Ammon's horn (tissue), 1 donor: ENCODE measurements at regions not wholly inside any gene's neighbourhood (a gene's known extent, or its start where the extent isn't known, plus 50 kb on each side); places are given as distances from the start of the nearest gene placed in this dataset.
"Not testable (repeated sequence)": the region's sequence is repeated elsewhere in the genome, so short reads cannot be mapped to it uniquely, and the experiment has no call there.

ENCODE experiments used
- DNase-seq: peaks from one replicate; pipeline ENCODE4 v3.0.0-alpha.2; 2016; ENCODE audit warnings: low spot score

DNA sequence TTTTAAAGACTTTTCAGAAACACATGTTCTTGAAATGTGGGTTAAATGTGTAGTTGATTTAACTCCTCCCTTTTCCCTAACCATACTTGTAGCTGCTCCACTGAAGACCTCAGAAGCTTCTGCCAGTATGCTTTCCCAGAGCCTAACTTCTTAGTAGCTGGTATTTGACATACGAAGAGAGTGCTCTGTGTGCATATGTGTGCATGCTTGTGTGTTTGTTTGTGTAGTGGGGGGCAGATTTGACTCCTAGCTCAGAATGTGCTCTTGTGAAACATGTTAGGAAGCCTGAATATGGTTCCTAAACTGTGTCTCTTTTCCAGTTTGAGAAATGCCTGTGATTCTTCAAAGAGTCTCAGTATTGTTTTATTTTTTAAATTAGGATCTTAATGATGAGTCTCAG, 420.4 kb downstream of the PCNX1 start:
- DNase-seq: no peak

DNA sequence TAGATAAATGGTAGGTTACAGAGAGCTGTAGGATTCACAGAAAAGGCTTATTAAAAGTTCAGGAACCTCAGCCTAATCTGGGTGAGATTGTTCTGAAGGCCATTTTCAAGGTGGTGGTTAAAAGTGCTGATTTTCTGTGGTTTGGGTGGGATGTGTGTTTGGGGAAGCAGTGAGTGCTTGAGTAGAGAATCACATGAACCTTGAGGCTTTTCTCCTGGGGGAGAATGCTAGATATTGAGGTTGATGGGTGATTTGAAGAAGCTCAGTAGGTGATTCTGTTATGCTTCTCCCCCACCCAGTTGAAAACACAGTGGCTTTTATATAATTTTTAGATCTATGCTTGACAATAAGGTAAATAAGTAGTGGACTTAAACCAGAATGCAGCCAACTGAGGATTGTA, 420.9 kb downstream of the PCNX1 start:
- no peak for DNase-seq

DNA sequence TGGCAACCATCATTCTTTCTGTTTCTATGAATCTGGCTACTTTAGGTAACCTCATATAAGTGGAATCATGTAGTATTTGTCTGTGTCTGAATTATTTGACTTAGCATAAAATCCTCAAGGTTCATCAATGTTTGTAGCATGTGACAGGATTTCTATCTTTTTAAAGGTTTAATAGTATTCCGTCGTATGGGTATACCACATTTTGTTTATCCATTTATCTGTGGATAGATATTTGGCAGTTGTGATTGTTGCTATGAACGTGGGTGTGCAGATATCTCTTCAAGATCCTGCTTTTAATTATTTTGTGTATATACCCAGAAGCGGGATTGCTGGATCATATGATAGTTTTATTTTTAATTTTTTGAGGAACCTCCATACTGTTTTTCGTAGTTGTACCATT, 421.7 kb downstream of the PCNX1 start:
- no peak for DNase-seq

DNA sequence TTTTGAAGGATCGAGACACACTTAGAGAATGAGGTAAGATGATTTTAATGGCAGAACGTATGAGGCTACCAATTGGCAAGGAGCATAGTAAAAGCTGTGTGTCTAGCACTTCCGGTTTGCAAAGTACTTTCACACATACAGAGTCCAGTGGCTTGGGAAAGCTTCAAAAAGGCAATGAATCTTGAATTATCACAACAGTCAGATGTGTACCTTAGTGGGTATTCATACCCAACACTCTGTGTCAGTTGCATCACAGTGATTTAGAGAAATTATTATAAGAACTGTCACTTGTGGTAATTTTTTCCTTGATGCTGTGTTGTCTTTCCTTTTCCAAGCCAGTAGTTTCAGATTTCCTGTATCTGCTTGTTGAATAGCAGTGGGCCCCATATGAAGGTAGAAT, 424.1 kb downstream of the PCNX1 start:
- no peak for DNase-seq

DNA sequence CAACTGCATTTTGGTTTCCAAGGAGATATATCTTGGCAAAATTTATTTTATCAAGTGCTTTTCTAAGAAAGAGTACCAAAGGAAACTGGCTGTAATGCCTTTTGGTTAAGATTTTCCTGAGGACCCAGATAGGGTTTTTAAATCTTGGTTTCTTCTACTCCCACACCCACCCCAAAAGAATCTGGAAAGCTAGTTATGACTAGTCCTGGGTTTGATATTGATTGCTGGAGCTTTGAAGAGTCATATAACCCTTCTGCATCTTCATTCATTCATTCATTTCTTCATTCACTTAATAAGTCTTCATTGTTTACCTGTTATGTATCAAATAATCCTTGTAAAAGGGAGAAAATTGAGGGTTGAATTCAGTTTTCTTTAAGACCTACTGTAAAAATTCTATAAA, 425.2 kb downstream of the PCNX1 start:
- DNase-seq: no peak

DNA sequence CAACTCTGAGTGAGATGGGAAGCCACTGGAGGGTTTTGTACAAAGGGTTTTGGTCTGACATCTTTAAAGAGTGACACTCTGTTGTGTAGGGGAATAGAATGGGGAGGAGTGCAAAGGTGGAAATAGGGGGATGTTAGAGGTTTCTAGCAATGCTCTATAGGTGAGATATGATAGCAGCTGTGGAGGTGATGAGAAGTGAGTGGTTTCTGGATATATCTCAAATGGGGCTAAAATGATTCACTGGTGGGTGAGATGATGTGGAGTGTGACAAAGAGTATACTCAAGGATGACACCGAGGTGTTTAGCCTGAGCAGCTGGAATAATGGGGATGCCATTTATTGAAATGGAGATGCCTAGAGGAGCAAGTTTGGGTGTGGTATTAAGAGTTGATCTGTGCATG, 426.4 kb downstream of the PCNX1 start:
- no peak for DNase-seq

DNA sequence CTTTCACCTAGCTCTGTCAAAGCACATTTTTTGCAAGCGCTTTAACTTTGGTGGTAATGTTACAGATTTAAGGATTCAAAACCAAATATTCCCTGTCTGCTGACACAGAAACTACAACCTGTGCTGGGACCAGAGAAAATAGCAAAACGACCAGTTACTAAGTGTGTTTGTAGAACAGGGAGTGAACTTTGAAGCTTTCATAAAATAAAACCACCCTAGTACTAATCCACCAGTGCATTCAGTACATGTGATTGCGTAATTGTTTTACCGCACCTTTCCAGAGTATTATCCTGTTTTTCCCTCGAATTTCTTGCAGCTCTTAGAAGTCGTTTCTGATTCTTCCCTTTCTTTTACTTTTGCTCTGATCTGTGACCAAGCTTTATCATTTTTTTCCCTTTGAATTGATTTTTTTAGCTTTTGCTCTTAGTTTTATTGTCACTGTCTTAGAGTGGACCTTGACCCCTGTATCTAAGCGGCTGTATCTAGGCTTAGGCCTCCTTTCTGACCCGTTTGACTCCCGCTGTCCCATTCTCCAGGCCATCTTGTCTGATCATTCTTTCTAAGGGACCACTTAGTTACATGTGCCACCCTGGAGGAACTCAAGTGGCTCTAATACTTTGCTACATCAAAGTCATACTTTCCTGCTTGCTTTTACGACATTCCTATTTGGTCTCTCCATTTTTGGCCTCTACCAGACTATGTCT, 429.4 kb downstream of the PCNX1 start:
- DNase-seq: no peak

DNA sequence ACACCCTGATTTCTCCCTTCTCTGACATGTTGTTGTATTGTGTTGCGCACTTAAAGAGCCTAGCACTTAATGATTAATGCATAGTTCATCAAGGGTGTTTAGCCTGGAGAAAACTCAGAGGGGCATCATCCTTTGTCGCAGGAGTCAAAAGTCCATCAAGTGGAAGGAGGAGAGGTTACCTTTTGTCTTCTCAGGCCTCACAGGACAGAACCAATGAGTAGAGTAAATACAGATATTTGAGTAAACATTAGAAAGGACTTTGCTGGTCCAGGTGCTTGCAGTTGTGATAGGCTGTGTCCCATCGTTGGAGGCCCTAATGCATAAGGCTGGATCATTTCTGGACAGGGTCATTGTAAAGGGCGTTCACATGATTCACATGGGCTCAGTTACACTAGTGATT, 430.9 kb downstream of the PCNX1 start:
- no peak for DNase-seq

DNA sequence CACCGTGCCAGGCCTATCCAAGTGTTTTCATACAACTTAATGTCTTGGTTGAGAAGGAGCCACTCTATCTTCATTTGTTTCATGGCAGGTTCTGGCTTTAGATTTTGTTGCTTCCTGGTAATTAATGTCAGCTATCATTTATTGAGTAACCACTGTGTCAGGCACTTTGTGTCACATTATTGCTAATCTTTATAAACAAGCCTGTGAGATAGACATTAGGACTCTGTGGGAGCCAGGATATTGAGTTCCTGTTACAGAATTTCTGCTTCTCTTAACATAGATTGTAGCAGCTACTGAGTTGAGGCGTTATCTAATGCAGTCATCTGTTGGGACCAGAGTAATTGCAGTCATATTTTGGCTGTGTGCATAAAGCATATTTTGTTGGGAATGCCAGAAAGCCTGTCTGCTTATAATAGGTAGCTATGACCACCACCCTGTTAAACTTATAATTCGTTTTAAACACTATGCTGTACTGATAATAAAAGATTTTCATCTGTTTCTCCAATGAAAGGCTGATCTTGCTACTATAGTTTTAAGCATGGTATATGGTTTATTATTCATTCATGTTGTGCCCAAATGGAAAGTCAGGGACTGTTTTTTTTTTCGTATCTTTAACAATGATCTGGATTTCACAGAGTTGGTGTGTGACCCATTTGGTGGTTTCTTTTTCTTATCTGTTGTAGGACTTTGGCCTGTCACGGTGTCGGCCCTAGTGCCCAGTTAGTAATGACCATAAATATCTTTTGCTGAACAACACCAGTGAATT, 432.6 kb downstream of the PCNX1 start:
- DNase-seq: no peak

DNA sequence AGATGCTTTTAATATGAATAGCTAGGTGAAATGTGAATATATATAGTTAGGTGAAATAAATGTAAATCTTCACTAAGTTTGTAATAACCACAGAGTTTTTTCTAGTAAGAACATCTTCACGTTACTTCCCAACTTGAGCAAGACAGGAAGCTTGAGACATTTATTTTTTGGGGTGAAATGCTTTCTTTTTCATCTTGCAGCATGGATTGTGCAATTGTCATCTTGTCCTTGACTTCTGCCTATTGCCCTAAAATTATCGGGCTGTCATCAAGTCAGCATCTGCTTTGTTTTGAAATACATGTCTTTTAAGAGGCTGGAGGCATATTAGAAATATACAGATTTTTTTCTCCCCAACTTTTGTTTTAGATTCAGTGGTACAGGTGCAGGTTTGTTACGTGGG, 433.9 kb downstream of the PCNX1 start:
- no peak for DNase-seq

DNA sequence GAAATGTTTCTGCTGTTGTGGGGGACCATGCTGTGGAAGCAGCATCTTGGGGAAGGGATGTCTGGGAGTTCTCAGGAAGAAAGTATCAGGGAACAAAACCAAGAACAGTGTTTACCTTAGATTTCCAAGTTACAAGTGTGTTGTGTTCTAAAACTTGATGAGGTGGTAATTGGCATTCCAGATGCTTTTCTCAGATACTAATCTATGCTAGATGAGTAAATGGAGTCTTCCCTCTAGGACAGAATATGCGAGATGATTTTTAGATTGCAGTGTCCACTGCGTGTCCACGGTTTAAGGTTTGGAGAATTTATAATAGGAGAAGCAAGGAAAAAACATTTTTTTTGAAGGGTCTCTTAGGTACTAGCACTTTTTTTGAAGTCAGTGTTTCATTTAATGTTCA, 436.5 kb downstream of the PCNX1 start:
- no peak for DNase-seq

DNA sequence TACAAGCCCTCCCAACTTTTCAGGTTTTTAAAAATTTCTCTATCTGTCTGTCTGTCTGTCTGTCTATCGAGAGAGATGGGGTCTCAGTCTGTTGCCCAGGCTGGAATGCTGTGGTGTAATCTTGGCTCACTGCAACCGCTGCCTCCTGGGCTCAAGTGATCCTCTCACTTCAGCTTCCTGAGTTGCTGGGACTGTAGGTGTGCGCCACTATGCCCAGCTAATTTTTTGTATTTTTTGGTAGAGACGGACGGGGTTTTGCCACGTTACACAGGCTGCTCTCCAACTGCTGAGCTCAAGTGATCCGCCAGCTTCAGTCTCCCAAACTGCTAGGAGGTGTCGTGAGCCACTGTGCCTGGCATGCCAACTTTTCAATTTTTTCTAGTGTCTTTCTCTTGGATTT, 437.2 kb downstream of the PCNX1 start:
- DNase-seq: no peak

DNA sequence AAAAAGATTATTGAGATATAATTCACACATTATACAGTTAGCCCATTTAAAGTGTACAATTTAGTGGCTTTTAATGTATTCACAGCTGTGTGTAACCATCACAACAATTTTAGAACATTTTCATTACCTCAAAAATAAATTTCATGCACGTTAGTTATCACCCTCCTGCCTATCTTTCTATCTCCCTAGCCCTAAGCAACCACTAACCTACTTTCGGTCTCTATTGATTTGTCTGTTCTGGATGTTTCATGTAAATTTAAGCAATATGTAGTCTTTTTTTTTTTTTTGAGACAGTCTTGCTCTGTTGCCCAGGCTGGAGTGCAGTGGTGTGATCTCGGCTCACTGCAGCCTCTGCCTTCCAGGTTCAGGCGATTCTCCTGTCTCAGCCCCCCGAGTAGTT, 439.4 kb downstream of the PCNX1 start:
- DNase-seq: no peak

DNA sequence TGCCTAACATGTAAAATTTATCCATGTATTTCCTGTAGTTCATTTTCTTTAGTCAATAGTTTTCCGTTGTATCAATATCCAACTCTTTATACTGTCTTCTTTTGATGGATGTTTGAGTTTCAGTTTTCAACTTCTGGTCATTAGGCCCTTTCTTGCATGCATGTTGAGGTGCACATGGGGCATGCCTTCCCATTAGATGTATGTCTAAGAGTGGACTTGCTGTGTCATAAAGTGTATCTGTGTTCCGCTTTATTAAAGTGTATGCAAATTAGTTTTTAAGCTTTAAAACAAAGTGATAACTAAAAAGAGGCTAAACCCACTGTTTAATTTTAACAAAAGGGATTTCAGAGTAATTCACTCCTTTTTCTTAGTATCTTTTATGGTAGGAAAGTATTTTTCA, 441.1 kb downstream of the PCNX1 start:
- DNase-seq: no peak

DNA sequence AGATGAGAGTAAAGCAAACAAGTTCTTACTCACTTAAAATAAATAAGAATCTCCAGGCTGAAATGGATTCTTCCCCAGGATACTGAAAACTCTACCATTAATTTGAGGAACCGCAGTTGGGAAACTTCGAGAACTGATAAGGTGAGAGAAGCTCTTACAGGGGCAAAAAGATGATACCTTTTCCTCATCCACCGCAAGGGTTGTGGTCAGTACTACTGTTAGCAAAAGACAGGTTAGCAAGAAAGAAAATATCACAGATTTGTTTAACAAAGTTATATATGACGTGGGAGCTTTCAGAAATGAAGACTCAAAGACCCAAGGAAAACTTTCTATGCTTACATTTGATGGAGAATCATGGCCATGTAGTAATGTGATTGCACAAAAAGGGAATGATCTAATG, 441.6 kb downstream of the PCNX1 start:
- DNase-seq: no peak

DNA sequence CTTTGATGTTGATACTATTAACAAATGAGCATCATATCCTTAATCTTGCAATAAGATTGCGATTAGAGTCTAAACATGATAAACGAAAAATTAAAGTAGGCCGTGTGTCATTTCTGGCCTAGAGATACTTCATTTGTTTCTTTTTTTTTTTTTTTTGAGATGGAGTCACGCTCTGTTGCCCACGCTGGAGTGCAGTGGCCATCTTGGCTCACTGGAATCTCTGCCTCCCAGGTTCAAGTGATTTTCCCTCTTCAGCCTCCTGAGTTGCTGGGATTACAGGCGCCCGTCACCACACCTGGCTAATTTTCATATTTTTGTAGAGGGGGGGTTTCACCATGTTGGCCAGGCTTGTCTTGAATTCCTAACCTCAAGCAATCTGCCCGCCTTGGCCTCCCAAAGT, 446.9 kb downstream of the PCNX1 start:
- no peak for DNase-seq

DNA sequence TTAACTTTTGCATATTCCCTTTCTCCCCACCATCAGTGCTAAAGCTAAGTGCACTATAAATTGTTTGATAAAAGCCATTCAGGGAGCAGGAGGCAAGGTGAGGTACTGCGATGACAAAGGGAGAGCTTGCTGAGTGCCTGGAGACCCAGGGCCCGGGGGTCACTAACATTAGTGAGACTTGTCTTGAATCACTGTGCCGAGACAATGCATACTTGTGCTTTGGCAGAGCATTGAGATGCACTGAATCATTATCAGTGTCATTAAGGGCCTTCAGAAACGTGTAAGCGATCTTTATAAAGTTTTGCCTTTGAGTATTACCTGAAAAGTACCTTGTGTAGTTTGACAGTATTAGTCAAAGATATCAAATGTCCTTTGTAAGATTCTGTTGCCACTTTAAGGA, 447.5 kb downstream of the PCNX1 start:
- no peak for DNase-seq

DNA sequence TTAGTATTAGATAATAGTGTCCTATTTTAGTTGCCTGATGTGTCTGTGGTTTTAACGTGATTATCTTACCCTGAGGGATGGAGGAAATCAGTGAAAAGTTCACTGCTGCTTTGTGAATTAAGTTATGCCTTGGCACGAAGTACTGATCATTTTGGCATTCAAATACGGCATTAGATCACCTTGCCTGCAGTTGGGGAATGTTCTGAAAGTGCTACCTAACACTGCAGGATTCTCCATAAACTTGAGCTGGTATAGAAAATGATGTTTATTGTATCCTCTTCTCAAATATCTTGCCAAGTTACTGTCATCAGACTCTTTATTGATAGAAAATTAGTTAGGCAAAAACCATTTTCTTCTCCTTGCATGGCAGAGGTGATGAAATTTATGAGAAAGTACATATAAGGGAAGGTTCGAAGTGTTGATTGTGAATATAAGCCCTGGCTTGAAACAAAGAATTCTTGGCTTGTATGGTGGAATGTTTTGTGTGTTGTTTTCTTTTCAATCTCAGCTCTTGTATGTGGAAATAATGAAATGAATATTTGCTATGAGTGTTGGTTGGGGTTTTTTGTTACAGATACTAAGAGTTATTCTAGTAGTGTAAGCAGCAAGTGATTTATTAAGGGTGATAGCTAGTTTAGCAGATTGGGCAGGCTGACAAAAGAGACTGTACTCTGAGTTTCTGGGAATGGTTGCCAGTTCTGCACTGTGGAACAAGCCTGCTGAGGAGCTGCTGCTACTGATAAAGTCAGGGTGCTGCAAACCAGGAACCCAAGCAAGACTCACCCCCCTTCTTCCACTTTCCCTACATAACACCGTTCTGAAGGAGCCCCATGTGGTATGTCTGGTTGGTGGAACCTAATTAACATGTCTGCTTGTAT, 448.3 kb downstream of the PCNX1 start:
- DNase-seq: peak; percentile 64

DNA sequence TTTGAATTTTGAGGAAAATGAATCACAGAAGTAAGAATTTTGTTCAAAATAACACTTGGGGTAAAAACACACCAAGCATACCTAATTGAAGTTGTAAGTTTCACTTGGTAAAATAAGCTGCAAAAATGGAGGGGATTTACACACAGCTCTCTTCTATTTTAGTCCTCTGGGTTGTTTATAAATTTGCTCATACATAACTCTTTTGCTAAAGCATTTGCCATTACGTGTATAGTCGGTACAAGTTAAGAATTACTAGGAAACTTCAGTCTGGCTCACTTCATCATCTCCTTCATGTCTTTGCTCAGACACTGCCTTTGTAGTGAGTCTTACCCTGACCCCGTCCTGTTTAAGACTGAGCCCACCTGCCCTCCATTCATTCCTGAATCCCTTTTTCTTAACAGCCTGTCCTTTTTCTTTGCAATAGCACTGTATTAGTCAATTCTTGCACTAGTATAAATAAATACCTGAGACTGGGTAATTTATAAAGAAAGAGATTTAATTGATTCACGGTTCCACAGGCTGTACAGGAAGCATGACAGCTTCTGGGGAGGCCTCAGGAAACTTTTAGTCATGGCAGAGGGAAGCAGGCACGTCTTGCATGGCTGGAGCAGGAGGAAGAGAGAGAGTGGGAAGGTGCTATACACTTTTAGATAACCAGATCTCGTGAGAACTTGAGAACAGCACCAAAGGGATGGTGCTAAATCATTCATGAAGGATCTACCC, 451.1 kb downstream of the PCNX1 start:
- DNase-seq: no peak

DNA sequence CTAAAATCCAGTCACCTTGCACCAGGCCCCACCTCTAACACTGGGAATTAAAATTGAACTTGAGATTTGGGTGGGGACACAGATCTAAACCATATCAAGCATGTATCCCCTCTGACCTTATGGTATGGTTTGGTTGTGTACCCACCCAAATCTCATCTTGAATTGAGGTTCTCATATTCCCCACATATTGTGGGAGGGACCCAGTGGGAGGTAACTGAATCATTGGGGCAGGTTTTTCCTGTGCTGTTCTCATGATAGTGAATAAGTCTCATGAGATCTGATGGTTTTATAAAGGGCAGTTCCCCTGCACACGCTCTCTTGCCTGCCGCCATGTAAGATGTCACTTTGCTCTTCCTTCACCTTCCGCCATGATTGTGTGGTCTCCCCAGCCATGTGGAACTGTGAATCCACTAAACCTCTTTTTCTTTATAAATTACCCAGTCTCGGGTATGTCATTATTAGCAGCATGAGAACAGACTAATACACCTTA, 451.7 kb downstream of the PCNX1 start:
- not testable (repeated sequence) for DNase-seq

DNA sequence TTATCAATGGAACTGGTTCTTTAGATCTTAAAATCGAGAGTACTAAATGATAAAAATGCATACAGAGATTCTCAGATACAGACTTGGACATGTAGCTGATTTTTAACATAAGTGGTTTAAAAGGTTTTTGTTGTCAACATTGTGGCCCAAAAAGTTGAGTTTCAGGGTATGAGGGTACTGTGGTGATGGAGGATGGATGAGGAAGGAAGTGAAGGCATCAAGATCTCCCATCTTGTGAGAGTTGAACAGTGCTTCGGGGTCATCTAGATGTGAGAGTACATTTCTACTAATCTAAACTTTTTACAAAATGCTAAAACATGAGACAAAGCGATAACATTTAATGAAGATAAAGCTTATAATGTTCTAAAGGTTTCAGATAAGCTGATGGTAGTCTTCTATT, 452.6 kb downstream of the PCNX1 start:
- no peak for DNase-seq

DNA sequence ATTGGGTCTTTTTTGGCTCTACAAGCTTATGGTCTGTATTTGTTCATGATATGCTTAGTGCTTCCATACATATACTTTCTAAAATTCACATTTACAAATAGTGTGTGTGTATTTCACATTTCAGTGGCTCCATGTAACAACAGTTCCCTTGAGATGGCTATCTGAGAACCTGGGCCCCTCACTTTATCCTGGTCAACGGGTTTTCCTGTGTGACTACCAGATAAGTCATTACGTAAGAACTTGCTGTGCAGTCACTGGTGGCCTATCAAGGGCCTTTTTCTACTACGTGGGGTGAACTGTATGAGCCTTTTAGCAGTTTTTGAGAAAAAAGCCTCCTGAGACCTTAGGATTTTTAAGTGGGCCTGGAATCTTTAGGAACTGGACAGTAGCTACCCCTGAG, 454.1 kb downstream of the PCNX1 start:
- no peak for DNase-seq
